Epithelial cell of esophagus (primary cell): ENCODE measurements at regions not wholly inside any gene's neighbourhood (a gene's known extent, or its start where the extent isn't known, plus 50 kb on each side); places are given as distances from the start of the nearest gene placed in this dataset.

ENCODE experiments used
- DNase-seq: peaks from one replicate; pipeline ENCODE4 v3.0.0; 2010; ENCODE audit warnings: low read depth
- H3K4me3 ChIP-seq: 2 replicates; pipeline ENCODE4 v1.5.1; 2011; ENCODE audit warnings: mild to moderate bottlenecking, low read length, control low read depth
- TF ChIP-seq, protein P1 (sequence below): IDR thresholded peaks from 2 replicates; pipeline ENCODE4 v1.5.1; 2011; ENCODE audit warnings: low read depth, mild to moderate bottlenecking, low read length, control low read depth, inconsistent platforms; ENCODE audit not compliant: insufficient read depth; ENCODE audit errors: missing control alignments

DNA sequence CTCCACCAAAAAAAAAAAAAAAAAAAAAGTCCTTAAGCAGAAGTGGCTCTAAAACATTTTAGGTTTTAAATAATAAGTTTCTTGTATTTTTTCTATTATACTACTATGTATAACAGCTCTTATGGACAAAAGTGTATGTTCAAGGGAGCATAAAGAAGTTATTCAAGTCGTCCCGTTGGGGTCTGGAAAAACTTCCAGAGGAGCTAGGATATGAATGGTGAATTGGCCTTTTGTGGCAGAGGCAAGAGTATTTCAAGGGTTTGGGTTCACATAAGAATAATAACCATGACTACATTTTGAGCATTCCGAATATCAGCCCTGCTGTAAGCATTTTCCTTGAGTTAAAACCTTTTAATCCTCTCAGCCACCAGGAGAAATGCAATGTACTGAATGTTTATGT, 50.6 kb upstream of the ARHGAP42 start:
- H3K4me3 ChIP-seq, result no peak overlapping the region
- TF ChIP-seq, protein P1, sequence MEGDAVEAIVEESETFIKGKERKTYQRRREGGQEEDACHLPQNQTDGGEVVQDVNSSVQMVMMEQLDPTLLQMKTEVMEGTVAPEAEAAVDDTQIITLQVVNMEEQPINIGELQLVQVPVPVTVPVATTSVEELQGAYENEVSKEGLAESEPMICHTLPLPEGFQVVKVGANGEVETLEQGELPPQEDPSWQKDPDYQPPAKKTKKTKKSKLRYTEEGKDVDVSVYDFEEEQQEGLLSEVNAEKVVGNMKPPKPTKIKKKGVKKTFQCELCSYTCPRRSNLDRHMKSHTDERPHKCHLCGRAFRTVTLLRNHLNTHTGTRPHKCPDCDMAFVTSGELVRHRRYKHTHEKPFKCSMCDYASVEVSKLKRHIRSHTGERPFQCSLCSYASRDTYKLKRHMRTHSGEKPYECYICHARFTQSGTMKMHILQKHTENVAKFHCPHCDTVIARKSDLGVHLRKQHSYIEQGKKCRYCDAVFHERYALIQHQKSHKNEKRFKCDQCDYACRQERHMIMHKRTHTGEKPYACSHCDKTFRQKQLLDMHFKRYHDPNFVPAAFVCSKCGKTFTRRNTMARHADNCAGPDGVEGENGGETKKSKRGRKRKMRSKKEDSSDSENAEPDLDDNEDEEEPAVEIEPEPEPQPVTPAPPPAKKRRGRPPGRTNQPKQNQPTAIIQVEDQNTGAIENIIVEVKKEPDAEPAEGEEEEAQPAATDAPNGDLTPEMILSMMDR, result no peak
- DNase-seq, result no peak
